ENCODE measurements at regions not wholly inside any gene's neighbourhood (a gene's known extent, or its start where the extent isn't known, plus 50 kb on each side); places are given as distances from the start of the nearest gene placed in this dataset.

GRCh38 chr2:194674043-194674442, 983.0 kb upstream of the SLC39A10 start (continued):
- TF ChIP-seq CTCF (IDR thresholded peaks at IDR 0.05; ENCODE audit: control extremely low read depth in 1 of 3, insufficient read depth in 1 of 3, low read depth in 1 of 3, low read length in 3 of 3) (no peak), KDM1A (IDR thresholded peaks at IDR 0.05; ENCODE audit: borderline replicate concordance, low read length) (no peak), RBBP5 (IDR thresholded peaks at IDR 0.05; ENCODE audit: borderline replicate concordance, low read depth, low read length) (no peak), KDM5A (IDR thresholded peaks at IDR 0.05; ENCODE audit: low read length) (no peak)
